Heart left ventricle (tissue), 13 donors: ENCODE measurements at regions not wholly inside any gene's neighbourhood (a gene's known extent, or its start where the extent isn't known, plus 50 kb on each side); places are given as distances from the start of the nearest gene placed in this dataset.

ENCODE experiments used
- POLR2A ChIP-seq, 2 donors: fragments of 450-650 bp; IDR thresholded peaks; one replicate each; pipeline ENCODE4 v1.6.1; 2017; ENCODE audit warnings: antibody characterized with exemption in 2 of 2, mild to moderate bottlenecking in 2 of 2, moderate library complexity in 2 of 2
- TF ChIP-seq, protein P1 (sequence below), 12 donors: fragments of 200-600 bp; sonication (generic) in 4 of 12; IDR thresholded peaks; one replicate each; pipeline versions ENCODE4 v1.5.0 to v1.8.0; 2018 to 2022; ENCODE audit warnings: antibody characterized with exemption in 12 of 12, mild to moderate bottlenecking in 5 of 12
- donor health status: ischemic (EF 13 %, LVEDD 7.1; RV severe dilation, severe dysfunction).
- donor health status: DM: no; HTN: yes; CAD: no.
- donor health status: DM: no; HTN: no; CAD: no.
- donor health status: ischemic (EF 25% LVEDD 6.9; RV normal size, moderate dysfunction).
- donor health status: ischemic (EF 25% LVEDD 5.7; RV mildly dilated, moderate dysfunction).
- donor health status: ischemic (EF 35%, LVEDD 5.7; RV mildly dilated, moderate dysfunction).
- donor health status: nonischemic (EF 11% LVEDD 7.7; RV severe dilation, severe dysfunction).
- donor health status: DM: yes; HTN: yes; CAD: no.
- donor health status: PGD.
- donor health status: ischemic (EF 29% LVEDD 5.4; RV normal size, mild dysfunction).
- donor health status: nonischemic (EF 23%, LVEDD 6.1; RV moderate dilation, normal function).

DNA sequence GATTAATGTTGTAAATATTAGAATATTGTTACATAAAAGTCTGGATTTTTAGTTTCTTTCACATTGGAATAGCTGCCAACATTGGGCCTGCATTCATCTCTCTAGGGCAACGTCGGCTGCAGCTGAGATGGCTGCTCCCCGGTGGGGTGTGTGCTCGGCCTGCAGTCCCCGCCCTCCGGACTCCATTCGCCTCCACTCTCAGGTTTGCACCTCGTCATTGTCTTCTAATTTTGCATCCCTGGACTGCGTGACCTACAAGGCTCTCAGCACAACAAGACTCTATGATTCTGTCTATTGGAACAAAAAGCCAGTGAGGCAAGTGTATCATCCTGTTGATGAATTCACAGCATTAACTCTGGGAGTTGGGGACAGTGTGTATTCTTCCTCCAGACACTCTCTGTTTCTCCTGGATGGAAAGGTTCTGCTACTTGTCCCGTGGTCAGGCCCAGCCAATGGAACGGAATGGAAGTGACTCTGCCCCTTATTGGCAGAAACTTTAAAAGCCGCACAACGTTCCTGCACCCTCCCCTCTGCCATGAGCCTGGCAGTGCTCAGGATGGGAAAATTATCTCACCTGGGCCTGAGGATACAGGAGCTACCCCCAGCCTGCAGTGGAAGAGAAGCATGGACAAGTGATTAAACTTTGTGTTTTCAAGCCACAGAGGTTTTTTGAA, 105.0 kb upstream of the SAMD11 start:
- TF ChIP-seq, protein P1, sequence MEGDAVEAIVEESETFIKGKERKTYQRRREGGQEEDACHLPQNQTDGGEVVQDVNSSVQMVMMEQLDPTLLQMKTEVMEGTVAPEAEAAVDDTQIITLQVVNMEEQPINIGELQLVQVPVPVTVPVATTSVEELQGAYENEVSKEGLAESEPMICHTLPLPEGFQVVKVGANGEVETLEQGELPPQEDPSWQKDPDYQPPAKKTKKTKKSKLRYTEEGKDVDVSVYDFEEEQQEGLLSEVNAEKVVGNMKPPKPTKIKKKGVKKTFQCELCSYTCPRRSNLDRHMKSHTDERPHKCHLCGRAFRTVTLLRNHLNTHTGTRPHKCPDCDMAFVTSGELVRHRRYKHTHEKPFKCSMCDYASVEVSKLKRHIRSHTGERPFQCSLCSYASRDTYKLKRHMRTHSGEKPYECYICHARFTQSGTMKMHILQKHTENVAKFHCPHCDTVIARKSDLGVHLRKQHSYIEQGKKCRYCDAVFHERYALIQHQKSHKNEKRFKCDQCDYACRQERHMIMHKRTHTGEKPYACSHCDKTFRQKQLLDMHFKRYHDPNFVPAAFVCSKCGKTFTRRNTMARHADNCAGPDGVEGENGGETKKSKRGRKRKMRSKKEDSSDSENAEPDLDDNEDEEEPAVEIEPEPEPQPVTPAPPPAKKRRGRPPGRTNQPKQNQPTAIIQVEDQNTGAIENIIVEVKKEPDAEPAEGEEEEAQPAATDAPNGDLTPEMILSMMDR (IDR thresholded peaks at IDR 0.05) = no peak
- no peak for TF ChIP-seq POLR2A (IDR thresholded peaks at IDR 0.05)
